Adipocyte (in vitro differentiated cells): ENCODE measurements at regions not wholly inside any gene's neighbourhood (a gene's known extent, or its start where the extent isn't known, plus 50 kb on each side); places are given as distances from the start of the nearest gene placed in this dataset.

Experiments used
- DNase-seq: peaks from one replicate; pipeline ENCODE4 v3.0.0-alpha.2; 2015; ENCODE audit warnings: low read depth
- H3K27me3 ChIP-seq: replicated peaks from 2 replicates; pipeline ENCODE4 v1.7.0; 2013; ENCODE audit warnings: mild to moderate bottlenecking, low read length, moderate library complexity; ENCODE audit not compliant: control insufficient read depth, insufficient read depth
- H3K36me3 ChIP-seq: 2 replicates; pipeline ENCODE4 v1.7.0; 2013; ENCODE audit warnings: low read length, mild to moderate bottlenecking, moderate library complexity; ENCODE audit not compliant: control insufficient read depth, insufficient read depth, severe bottlenecking
- H3K4me1 ChIP-seq: 2 replicates; pipeline ENCODE4 v1.7.0; 2013; ENCODE audit warnings: mild to moderate bottlenecking, low read length, moderate library complexity; ENCODE audit not compliant: control insufficient read depth, insufficient read depth
- H3K4me3 ChIP-seq: 2 replicates; pipeline ENCODE4 v1.7.0; 2013; ENCODE audit warnings: mild to moderate bottlenecking, low read length, moderate library complexity
- H3K9ac ChIP-seq: 2 replicates; pipeline ENCODE4 v1.7.0; 2013; ENCODE audit warnings: mild to moderate bottlenecking, low read length, moderate library complexity
- H3K9me3 ChIP-seq: 2 replicates; pipeline ENCODE4 v1.7.0; 2013; ENCODE audit warnings: mild to moderate bottlenecking, low read length, moderate library complexity; ENCODE audit not compliant: control insufficient read depth

GRCh38 chr9:74355107-74355506, 142.0 kb upstream of the RORB start:
- Histone ChIP-seq H3K36me3 (no peaks in the 10 kb centered on the region), H3K9ac (no peak overlapping the region), H3K4me3 (no peak overlapping the region), H3K27me3 (peaks cover 3% of the 10 kb centered on the region), H3K9me3 (no peaks in the 10 kb centered on the region), H3K4me1 (no peaks in the 10 kb centered on the region)
- DNase-seq = no peak

DNA sequence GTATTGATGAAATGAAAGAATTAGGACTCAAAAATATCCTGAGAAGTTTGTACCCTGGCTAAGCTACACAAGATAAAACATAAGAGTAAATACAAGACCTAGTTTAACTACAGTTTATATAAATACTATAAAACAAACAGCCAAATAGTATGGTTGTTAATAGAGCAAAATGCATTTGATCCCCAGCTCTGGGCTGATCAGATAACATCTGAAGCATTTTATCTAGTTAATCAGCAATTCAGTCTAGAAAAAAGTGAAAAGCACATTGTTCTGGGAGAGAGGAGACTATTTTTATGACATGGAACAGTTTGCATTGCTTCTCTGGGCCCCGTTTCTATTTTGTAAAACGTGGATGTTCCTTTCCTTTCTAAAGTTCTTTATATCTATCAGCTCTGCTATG, 139.6 kb upstream of the RORB start:
- Histone ChIP-seq H3K4me1 (no peaks in the 10 kb centered on the region), H3K4me3 (no peak overlapping the region), H3K36me3 (no peaks in the 10 kb centered on the region), H3K9me3 (no peaks in the 10 kb centered on the region), H3K9ac (no peak overlapping the region), H3K27me3 (peaks cover 3% of the 10 kb centered on the region)
- DNase-seq = no peak

DNA sequence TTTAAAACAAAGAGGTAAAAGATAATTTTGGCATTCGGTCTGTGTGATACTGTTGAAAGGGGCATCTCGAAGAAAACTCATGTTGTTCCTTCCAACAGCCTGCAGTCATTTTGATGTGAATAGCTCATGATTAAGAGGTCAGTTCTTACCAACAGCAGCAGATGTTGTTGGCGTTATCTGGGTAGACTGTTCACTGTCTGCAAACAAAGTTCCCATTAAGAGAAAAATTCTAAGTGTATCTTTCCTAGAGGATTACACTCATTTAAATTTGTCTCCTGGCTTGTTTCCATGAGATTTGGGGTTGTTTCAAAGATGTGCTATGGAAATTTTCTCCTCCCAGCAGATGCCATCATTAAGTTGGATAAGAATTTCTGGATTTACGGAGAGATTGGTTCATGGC, 138.2 kb upstream of the RORB start:
- no peak overlapping the region for H3K4me3 ChIP-seq
- H3K36me3 ChIP-seq = no peaks in the 10 kb centered on the region
- no peak for DNase-seq
- peaks cover 3% of the 10 kb centered on the region for H3K27me3 ChIP-seq
- H3K9ac ChIP-seq = no peak overlapping the region
- no peaks in the 10 kb centered on the region for H3K9me3 ChIP-seq
- H3K4me1 ChIP-seq = no peaks in the 10 kb centered on the region

DNA sequence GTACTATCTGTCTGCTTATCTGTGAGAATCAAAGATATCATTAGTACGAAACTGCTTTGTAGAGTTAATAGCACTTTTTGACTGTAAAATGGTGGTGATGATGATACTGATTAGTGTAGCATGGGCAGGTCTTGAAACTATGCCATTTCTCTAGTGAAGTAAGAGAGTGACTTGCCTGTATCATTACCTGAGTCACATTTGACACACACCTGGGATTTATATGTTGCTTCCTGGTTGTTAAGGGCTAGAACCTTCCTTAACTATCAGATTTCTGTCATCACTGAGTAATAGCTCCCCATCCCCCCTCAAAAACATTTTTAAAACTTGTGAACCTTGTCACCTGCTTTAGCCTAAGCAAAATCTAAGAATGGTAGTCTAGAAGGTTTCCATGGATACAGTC, 135.6 kb upstream of the RORB start:
- Histone ChIP-seq H3K4me3 (no peak overlapping the region), H3K27me3 (peaks cover 3% of the 10 kb centered on the region), H3K9me3 (no peaks in the 10 kb centered on the region), H3K36me3 (no peaks in the 10 kb centered on the region), H3K4me1 (no peaks in the 10 kb centered on the region), H3K9ac (no peak overlapping the region)
- DNase-seq = no peak

GRCh38 chr9:74362423-74362822, 134.7 kb upstream of the RORB start:
- peaks cover 3% of the 10 kb centered on the region for H3K27me3 ChIP-seq
- H3K9ac ChIP-seq = no peak overlapping the region
- H3K4me1 ChIP-seq = no peaks in the 10 kb centered on the region
- no peak for DNase-seq
- no peaks in the 10 kb centered on the region for H3K9me3 ChIP-seq
- H3K36me3 ChIP-seq = no peaks in the 10 kb centered on the region
- no peak overlapping the region for H3K4me3 ChIP-seq

- H3K9me3 ChIP-seq = no peaks in the 10 kb centered on the region
Observed at GRCh38 chr9:74366111-74366510, 131.0 kb upstream of the RORB start.

DNA sequence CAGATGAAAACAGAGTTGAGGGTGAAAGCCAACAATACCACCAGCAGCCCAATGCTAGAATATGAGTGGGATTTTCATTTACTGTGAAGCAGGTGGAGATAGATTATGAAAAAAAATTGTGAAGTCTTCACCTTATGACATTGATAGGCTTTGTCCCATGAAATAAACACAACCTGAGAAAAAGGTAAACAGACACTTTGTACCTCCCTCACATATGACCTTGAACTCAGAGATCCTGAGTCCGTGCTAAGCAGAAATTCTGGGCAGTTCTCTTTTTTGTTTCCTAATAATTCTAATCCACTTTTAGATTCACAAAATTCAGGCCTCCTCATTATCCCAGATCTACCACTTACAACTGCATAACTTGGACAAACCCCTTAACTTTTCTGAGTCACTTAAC, 127.3 kb upstream of the RORB start:
- Histone ChIP-seq H3K4me3 (no peak overlapping the region), H3K27me3 (peaks cover under 1% of the 10 kb centered on the region), H3K4me1 (no peaks in the 10 kb centered on the region), H3K36me3 (no peaks in the 10 kb centered on the region), H3K9me3 (no peaks in the 10 kb centered on the region), H3K9ac (no peak overlapping the region)
- no peak for DNase-seq

More at GRCh38 chr9:74366111-74366510, 131.0 kb upstream of the RORB start:
- H3K36me3 ChIP-seq = no peaks in the 10 kb centered on the region
- no peak overlapping the region for H3K9ac ChIP-seq
- H3K27me3 ChIP-seq = no peaks in the 10 kb centered on the region
- DNase-seq = no peak
- no peak overlapping the region for H3K4me3 ChIP-seq
- no peaks in the 10 kb centered on the region for H3K4me1 ChIP-seq

DNA sequence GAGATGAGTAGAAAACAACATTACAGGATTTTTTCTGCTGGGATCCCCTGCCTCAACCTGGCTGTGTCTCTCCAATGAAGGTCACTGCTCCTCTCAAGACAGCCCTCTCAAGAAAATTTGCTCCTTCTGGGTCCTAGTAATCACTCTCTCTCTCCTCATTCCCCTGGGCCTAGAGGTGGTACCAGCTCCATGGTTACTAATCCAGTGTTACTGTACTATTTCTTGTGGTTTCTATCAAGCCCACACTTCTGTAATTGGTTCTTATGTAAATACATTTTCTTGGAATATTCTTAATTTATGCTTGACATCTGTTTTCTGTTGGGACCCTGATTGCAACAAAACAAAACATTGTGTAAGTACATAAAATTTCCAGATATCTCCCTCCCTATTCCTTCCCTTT, 123.8 kb upstream of the RORB start:
- H3K4me1 ChIP-seq = no peaks in the 10 kb centered on the region
- DNase-seq = no peak
- H3K4me3 ChIP-seq = no peak overlapping the region
- no peak overlapping the region for H3K9ac ChIP-seq
- H3K36me3 ChIP-seq = no peaks in the 10 kb centered on the region
- H3K9me3 ChIP-seq = no peaks in the 10 kb centered on the region
- H3K27me3 ChIP-seq = peaks cover 3% of the 10 kb centered on the region

DNA sequence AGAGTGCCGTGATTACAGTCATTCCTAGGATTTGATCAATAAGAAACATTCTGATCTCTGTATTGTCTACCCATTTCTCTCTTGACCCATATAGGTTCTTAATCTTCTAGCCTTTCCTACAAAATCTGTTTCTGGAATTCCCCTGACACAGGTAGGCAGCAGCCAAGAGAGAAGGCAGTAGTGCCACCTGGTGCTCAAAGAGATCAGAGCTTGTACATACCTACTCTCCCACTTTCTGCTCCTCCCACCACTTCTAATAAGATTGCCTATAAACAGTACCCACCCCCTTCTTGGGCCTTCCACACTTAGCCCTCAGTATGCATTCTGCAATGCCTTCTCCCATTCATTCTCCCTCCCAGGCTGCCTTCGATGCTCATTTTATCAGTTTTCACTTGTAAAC, 117.4 kb upstream of the RORB start:
- Histone ChIP-seq H3K4me3 (no peak overlapping the region), H3K27me3 (peaks cover 3% of the 10 kb centered on the region), H3K36me3 (no peaks in the 10 kb centered on the region), H3K4me1 (no peaks in the 10 kb centered on the region), H3K9me3 (no peaks in the 10 kb centered on the region), H3K9ac (no peak overlapping the region)
- DNase-seq = no peak

DNA sequence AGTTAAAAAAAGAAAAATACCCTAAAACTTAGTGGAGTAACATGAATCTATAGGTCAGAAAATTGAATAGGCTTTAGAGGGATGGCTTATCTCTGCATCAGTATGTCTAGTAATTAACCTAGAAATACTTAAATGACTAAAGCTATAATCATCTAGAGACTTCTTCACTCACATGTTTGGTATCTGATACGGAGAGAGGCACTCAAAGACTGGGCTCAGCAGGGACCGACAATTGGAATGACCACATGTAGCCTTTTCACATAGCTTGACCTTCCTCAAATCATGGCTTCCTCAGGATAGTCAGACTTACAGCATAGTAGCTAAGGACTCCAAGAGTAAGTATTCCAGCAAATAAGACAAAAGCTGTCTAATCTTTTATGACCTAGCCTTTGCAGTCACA, 105.3 kb upstream of the RORB start:
- H3K4me3 ChIP-seq = no peak overlapping the region
- H3K27me3 ChIP-seq = no peaks in the 10 kb centered on the region
- no peaks in the 10 kb centered on the region for H3K4me1 ChIP-seq
- no peak for DNase-seq
- no peaks in the 10 kb centered on the region for H3K36me3 ChIP-seq
- no peak overlapping the region for H3K9ac ChIP-seq
- no peaks in the 10 kb centered on the region for H3K9me3 ChIP-seq

GRCh38 chr9:74403581-74403980, 93.6 kb upstream of the RORB start:
- Histone ChIP-seq H3K4me3 (no peak overlapping the region), H3K4me1 (no peaks in the 10 kb centered on the region), H3K9ac (no peak overlapping the region), H3K27me3 (no peaks in the 10 kb centered on the region), H3K36me3 (no peaks in the 10 kb centered on the region), H3K9me3 (peaks cover 19% of the 10 kb centered on the region)
- no peak for DNase-seq

DNA sequence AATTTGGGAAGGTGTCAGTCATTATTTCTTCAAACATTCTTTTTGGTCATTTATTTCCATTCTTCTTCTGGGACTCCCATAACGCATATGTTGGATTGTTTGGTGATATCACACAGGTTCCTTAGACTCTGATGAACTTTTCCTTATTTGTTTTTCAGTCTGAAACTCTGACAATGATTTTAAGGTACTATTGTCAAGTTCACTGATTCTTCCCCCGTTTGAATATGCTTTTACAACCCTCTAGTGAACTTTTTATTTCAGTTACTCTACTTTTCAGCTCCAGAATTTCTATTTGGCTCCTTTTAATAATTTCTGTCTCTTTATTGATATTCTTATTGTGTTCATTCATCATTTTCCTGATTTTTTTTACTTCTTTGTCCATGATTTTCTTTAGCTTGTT, 92.5 kb upstream of the RORB start:
- Histone ChIP-seq H3K36me3 (no peaks in the 10 kb centered on the region), H3K27me3 (no peaks in the 10 kb centered on the region), H3K9me3 (peaks cover 19% of the 10 kb centered on the region), H3K9ac (no peak overlapping the region), H3K4me1 (no peaks in the 10 kb centered on the region), H3K4me3 (no peak overlapping the region)
- no peak for DNase-seq
